WTC11 (cell line): ENCODE measurements at regions not wholly inside any gene's neighbourhood (a gene's known extent, or its start where the extent isn't known, plus 50 kb on each side); places are given as distances from the start of the nearest gene placed in this dataset.

Experiments used
- ATF2 ChIP-seq: sonication (generic); formaldehyde crosslinking; IDR thresholded peaks from 2 replicates; pipeline ENCODE4 v1.8.1; 2022; ENCODE audit warnings: low read depth, missing genetic modification reagents, borderline replicate concordance
- CTCF ChIP-seq: fragments of 200-600 bp; IDR thresholded peaks from 2 replicates; pipeline ENCODE4 v1.8.0; 2022; ENCODE audit warnings: antibody characterized with exemption
- E2F4 ChIP-seq: sonication (generic); formaldehyde crosslinking; IDR thresholded peaks from 2 replicates; pipeline ENCODE4 v1.8.1; 2022; ENCODE audit warnings: low read depth, mild to moderate bottlenecking, moderate library complexity, missing genetic modification reagents, borderline replicate concordance
- E2F5 ChIP-seq: sonication (generic); formaldehyde crosslinking; IDR thresholded peaks from 2 replicates; pipeline ENCODE4 v1.8.1; 2022; ENCODE audit warnings: mild to moderate bottlenecking, moderate library complexity, missing genetic modification reagents
- ELF4 ChIP-seq: sonication (generic); formaldehyde crosslinking; IDR thresholded peaks from 2 replicates; pipeline ENCODE4 v1.8.1; 2022; ENCODE audit warnings: low read depth, mild to moderate bottlenecking, moderate library complexity, missing genetic modification reagents
- ESRRA ChIP-seq: sonication (generic); formaldehyde crosslinking; IDR thresholded peaks from 2 replicates; pipeline ENCODE4 v1.8.1; 2022; ENCODE audit warnings: mild to moderate bottlenecking, missing genetic modification reagents, borderline replicate concordance
- FOXJ3 ChIP-seq: sonication (generic); formaldehyde crosslinking; IDR thresholded peaks from 2 replicates; pipeline ENCODE4 v1.9.0; 2021; ENCODE audit warnings: missing genetic modification reagents, mild to moderate bottlenecking, borderline replicate concordance
- HMGA2 ChIP-seq: fragments of 250-450 bp; sonication (Bioruptor Pico); IDR thresholded peaks from 2 replicates; pipeline ENCODE4 v1.4.0; 2021; ENCODE audit warnings: mild to moderate bottlenecking, moderate library complexity
- MAX ChIP-seq: sonication (generic); formaldehyde crosslinking; IDR thresholded peaks from 2 replicates; pipeline ENCODE4 v1.8.0; 2022; ENCODE audit warnings: mild to moderate bottlenecking, missing genetic modification reagents
- PRRX2 ChIP-seq: fragments of 250-450 bp; sonication (Bioruptor Pico); IDR thresholded peaks from 2 replicates; pipeline ENCODE4 v1.8.0; 2021; ENCODE audit warnings: mild to moderate bottlenecking
- ZNF138 ChIP-seq: sonication (generic); formaldehyde crosslinking; conservative IDR thresholded peaks from 2 replicates; pipeline ENCODE4 v1.8.1; 2022; ENCODE audit warnings: mild to moderate bottlenecking, moderate library complexity, missing genetic modification reagents
- ZNF263 ChIP-seq: sonication (generic); formaldehyde crosslinking; IDR thresholded peaks from 2 replicates; pipeline ENCODE4 v1.8.1; 2022; ENCODE audit warnings: low read depth, mild to moderate bottlenecking, moderate library complexity, missing genetic modification reagents
- ZNF281 ChIP-seq: sonication (generic); formaldehyde crosslinking; IDR thresholded peaks from 2 replicates; pipeline ENCODE4 v1.8.0; 2023; ENCODE audit warnings: mild to moderate bottlenecking, missing genetic modification reagents
- ZNF425 ChIP-seq: fragments of 250-450 bp; sonication (Bioruptor Pico); conservative IDR thresholded peaks from 2 replicates; pipeline ENCODE4 v1.9.0; 2021; ENCODE audit warnings: mild to moderate bottlenecking

GRCh38 chr10:20978617-20979016, 81.5 kb upstream of the NEBL start:
- no peak for TF ChIP-seq ZNF281
- no peak for TF ChIP-seq ZNF425 (CRISPR knock-in tag)
- TF ChIP-seq ZNF263 (CRISPR knock-in tag), result no peak
- TF ChIP-seq CTCF, result no peak
- no peak for TF ChIP-seq HMGA2
- no peak for TF ChIP-seq FOXJ3 (CRISPR knock-in tag)
- TF ChIP-seq MAX (CRISPR knock-in tag), result no peak
- TF ChIP-seq ESRRA, result no peak
- no peak for TF ChIP-seq PRRX2 (CRISPR knock-in tag)
- TF ChIP-seq ATF2 (CRISPR knock-in tag), result no peak
- no peak for TF ChIP-seq E2F5 (CRISPR knock-in tag)
- no peak for TF ChIP-seq ZNF138 (CRISPR knock-in tag)
- TF ChIP-seq ELF4 (CRISPR knock-in tag), result no peak
- no peak for TF ChIP-seq E2F4 (CRISPR knock-in tag)
